ENCODE measurements at regions not wholly inside any gene's neighbourhood (a gene's known extent, or its start where the extent isn't known, plus 50 kb on each side); places are given as distances from the start of the nearest gene placed in this dataset.

GRCh38 chr7:3246127-3246526 is 54.9 kb upstream of the SDK1 start:
- Histone ChIP-seq H3K36me3 (replicated peaks in 1 of 2; ENCODE audit: control insufficient read depth in 1 of 2, insufficient read depth in 2 of 2, low read length in 1 of 2) (no peaks in the 10 kb centered on the region), H3F3A (replicated peaks; ENCODE audit: insufficient read depth) (no peaks in the 10 kb centered on the region), H3K9me3 (peaks cover 7% of the 10 kb centered on the region; the same call in 1 of the 2 replicates), H3K27me3 (ENCODE audit: insufficient read depth) (no peaks in the 10 kb centered on the region), H3K27ac (ENCODE audit: low read depth in 2 of 2, low read length in 1 of 2) (peak overlapping the region in 1 of 2 experiments; percentile 92; a peak in 2 of 4 replicates), H3K9ac (no peak overlapping the region), H3K4me3 (ENCODE audit: low read depth in 2 of 2, low read length in 1 of 2) (no peak overlapping the region), H3K4me1 (ENCODE audit: control insufficient read depth in 1 of 2, insufficient read depth in 2 of 2, low read depth in 1 of 2, low read length in 1 of 2) (peaks cover 0 to 34% of the 10 kb centered on the region in 2 experiments; a peak in 2 of 4 replicates), H4K20me1 (ENCODE audit: insufficient read depth) (no peaks in the 10 kb centered on the region), H3K9me2 (no peaks in the 10 kb centered on the region), H2AFZ (ENCODE audit: low read depth) (no peak overlapping the region), H3K79me2 (ENCODE audit: insufficient read depth) (no peaks in the 10 kb centered on the region), H3K4me2 (no peak overlapping the region)
- WGBS (ENCODE audit: low lambda C conversion rate), result 13% methylated on average over 3 of the region's 3 CpGs
- peak; percentile 60 for TF ChIP-seq TCF12 (IDR thresholded peaks at IDR 0.05)
- no peak for TF ChIP-seq MEF2A (IDR thresholded peaks at IDR 0.05; ENCODE audit: borderline replicate concordance, low read depth)
- TF ChIP-seq MAX (IDR thresholded peaks at IDR 0.05; ENCODE audit: low read depth), result no peak
- peak; percentile 23; the same call in 1 of the 2 replicates for TF ChIP-seq SMC3 (IDR thresholded peaks at IDR 0.05; ENCODE audit: low read depth, low read length)
- 0 out of 2 replicates have a peak, but pooled peaks have one; percentile 8 for TF ChIP-seq PBX3 (IDR thresholded peaks at IDR 0.05)
- no peak for TF ChIP-seq ELF1 (IDR thresholded peaks at IDR 0.05)
- peak; percentile 90 for TF ChIP-seq MXI1 (IDR thresholded peaks at IDR 0.05; ENCODE audit: low read depth, low read length)
- TF ChIP-seq CHD2 (IDR thresholded peaks at IDR 0.05; ENCODE audit: low read length, partially characterized antibody), result peak; percentile 85
- peak; percentile 98 for TF ChIP-seq GATA2 (CRISPR knock-in tag; IDR thresholded peaks at IDR 0.05)
- peak; percentile 95; the same call in 1 of the 2 replicates for TF ChIP-seq RCOR1 (IDR thresholded peaks at IDR 0.05; ENCODE audit: low read length)
- peak; percentile 53 for TF ChIP-seq RAD21 (IDR thresholded peaks at IDR 0.05; ENCODE audit: low read length)
- TF ChIP-seq EP300 (IDR thresholded peaks at IDR 0.05; ENCODE audit: borderline replicate concordance in 1 of 2, low read depth in 1 of 2, low read length in 1 of 2), result peak in 1 of 2 experiments; percentile 98; a peak in 2 of 4 replicates
- peak; percentile 98 for TF ChIP-seq FOXJ3 (CRISPR knock-in tag; IDR thresholded peaks at IDR 0.05)
- DNase-seq, result peak; percentile 83
- ChIA-PET CTCF (interaction anchor here (0.8 to 1.3 kb wide), 4 partner anchors 11 to 359 kb away, joined by 3 to 4 read pairs (median 3); partner anchors contain the start of gene SDK1), POLR2A (interaction anchor here (0.7 to 1.2 kb wide), 4 partner anchors 18 to 219 kb away, joined by 3 to 5 read pairs (median 4); no protein-coding TSS in a partner anchor)

GRCh38 chr7:3246651-3247050 is 54.4 kb upstream of the SDK1 start:
- Histone ChIP-seq H3K4me1 (ENCODE audit: control insufficient read depth in 1 of 2, insufficient read depth in 2 of 2, low read depth in 1 of 2, low read length in 1 of 2) (peaks cover 0 to 33% of the 10 kb centered on the region in 2 experiments; a peak in 2 of 4 replicates), H3K4me3 (ENCODE audit: low read depth in 2 of 2, low read length in 1 of 2) (no peak overlapping the region), H3K79me2 (ENCODE audit: insufficient read depth) (no peaks in the 10 kb centered on the region), H2AFZ (ENCODE audit: low read depth) (no peak overlapping the region), H3K9me3 (peaks cover 7% of the 10 kb centered on the region; the same call in 1 of the 2 replicates), H4K20me1 (ENCODE audit: insufficient read depth) (no peaks in the 10 kb centered on the region), H3K27me3 (ENCODE audit: insufficient read depth) (no peaks in the 10 kb centered on the region), H3F3A (replicated peaks; ENCODE audit: insufficient read depth) (no peaks in the 10 kb centered on the region), H3K27ac (ENCODE audit: low read depth in 2 of 2, low read length in 1 of 2) (peak overlapping the region in 1 of 2 experiments; percentile 92; a peak in 2 of 4 replicates), H3K36me3 (replicated peaks in 1 of 2; ENCODE audit: control insufficient read depth in 1 of 2, insufficient read depth in 2 of 2, low read length in 1 of 2) (no peaks in the 10 kb centered on the region), H3K9ac (no peak overlapping the region), H3K9me2 (no peaks in the 10 kb centered on the region), H3K4me2 (no peak overlapping the region)
- WGBS (ENCODE audit: low lambda C conversion rate), result 48% methylated on average over 4 of the region's 4 CpGs
- ChIA-PET POLR2A (interaction anchor here (0.7 to 1.2 kb wide), 4 partner anchors 19 to 219 kb away, joined by 3 to 5 read pairs (median 4); no protein-coding TSS in a partner anchor), CTCF (interaction anchor here (0.8 to 1.4 kb wide), 5 partner anchors 11 to 359 kb away, joined by 3 to 4 read pairs (median 3); partner anchors contain the start of gene SDK1)
- no peak for DNase-seq
- TF ChIP-seq CHD2 (IDR thresholded peaks at IDR 0.05; ENCODE audit: low read length, partially characterized antibody) (no peak), TEAD4 (IDR thresholded peaks at IDR 0.05; ENCODE audit: borderline replicate concordance, insufficient read depth) (no peak), ELF1 (IDR thresholded peaks at IDR 0.05) (no peak)
